ENCODE measurements at regions not wholly inside any gene's neighbourhood (a gene's known extent, or its start where the extent isn't known, plus 50 kb on each side); places are given as distances from the start of the nearest gene placed in this dataset.
A peak's percentile ranks its signal among the peaks of the same experiment; 100 is the strongest.
"Not testable (repeated sequence)": the region's sequence is repeated elsewhere in the genome, so short reads cannot be mapped to it uniquely, and the experiment has no call there.

- no peak for DNase-seq
Observed at GRCh38 chrX:7637066-7637465, 205.9 kb upstream of the VCX start.

- no peak for DNase-seq
Observed at GRCh38 chrX:7635604-7636003, 207.4 kb upstream of the VCX start.

- DNase-seq: no peak
Observed at GRCh38 chrX:7620560-7620959, 222.4 kb upstream of the VCX start.

GRCh38 chrX:7617994-7618393 is 225.0 kb upstream of the VCX start:
- no peak for DNase-seq

- DNase-seq: no peak
Observed at GRCh38 chrX:7614616-7615015, 228.4 kb upstream of the VCX start.

- not testable (repeated sequence) for DNase-seq
Observed at GRCh38 chrX:7608625-7609024, 234.3 kb upstream of the VCX start.

- DNase-seq: no peak
Observed at GRCh38 chrX:7606039-7606652, 236.8 kb upstream of the VCX start.

GRCh38 chrX:7603387-7603786 is 239.6 kb upstream of the VCX start:
- DNase-seq: no peak

- DNase-seq: no peak
Observed at GRCh38 chrX:7596822-7597221, 246.1 kb upstream of the VCX start.

GRCh38 chrX:7593370-7593769 is 249.6 kb upstream of the VCX start:
- not testable (repeated sequence) for DNase-seq

- DNase-seq: peak; percentile 18
Observed at GRCh38 chrX:7586126-7586525, 256.8 kb upstream of the VCX start.

GRCh38 chrX:7582191-7582590 is 260.8 kb upstream of the VCX start:
- DNase-seq: peak; percentile 93

GRCh38 chrX:7580127-7580526 is 262.8 kb upstream of the VCX start:
- DNase-seq: no peak

- no peak for DNase-seq
Observed at GRCh38 chrX:7574325-7574724, 268.6 kb upstream of the VCX start.

- DNase-seq: no peak
Observed at GRCh38 chrX:7570432-7571029, 272.4 kb upstream of the VCX start.

- DNase-seq: no peak
Observed at GRCh38 chrX:7568597-7568996, 274.4 kb upstream of the VCX start.

GRCh38 chrX:7568130-7568529 is 274.8 kb upstream of the VCX start:
- no peak for DNase-seq

GRCh38 chrX:7552760-7553159 is 290.2 kb upstream of the VCX start:
- DNase-seq: no peak

- no peak for DNase-seq
Observed at GRCh38 chrX:7546551-7547080, 296.4 kb upstream of the VCX start.

- no peak for DNase-seq
Observed at GRCh38 chrX:7545564-7545963, 297.4 kb upstream of the VCX start.

- DNase-seq: no peak
Observed at GRCh38 chrX:7542587-7543380, 300.2 kb upstream of the VCX start.

GRCh38 chrX:7522860-7523259 is 320.1 kb upstream of the VCX start:
- no peak for DNase-seq

GRCh38 chrX:7515681-7516413 is 327.1 kb upstream of the VCX start:
- no peak for DNase-seq

Data from NCI-H526 treated with DMSO at 0.1 percent for 48 hours (cell line).